Activated T-helper 17 cell treated with anti-CD3 and anti-CD28 coated beads, Interleukin-2, amount 50 U/mL, for 72 hours (primary cell): ENCODE measurements at regions not wholly inside any gene's neighbourhood (a gene's known extent, or its start where the extent isn't known, plus 50 kb on each side); places are given as distances from the start of the nearest gene placed in this dataset.

Experiments used
- ATAC-seq: fragments of 150-1000 bp; cut with Tn5 transposase; replicated peaks from 2 replicates; pipeline ENCODE4 v1.10.0; 2021; ENCODE audit warnings: mild to moderate bottlenecking, moderate library complexity
- H3K27ac Mint-ChIP-seq: one replicate; pipeline ENCODE4 v1.8.0; 2022; ENCODE audit warnings: mixed read lengths
- H3K27me3 Mint-ChIP-seq: one replicate; pipeline ENCODE4 v1.8.0; 2022; ENCODE audit warnings: mixed read lengths
- H3K36me3 Mint-ChIP-seq: one replicate; pipeline ENCODE4 v1.8.0; 2022; ENCODE audit warnings: low read depth, mild to moderate bottlenecking, mixed read lengths
- H3K4me1 Mint-ChIP-seq: one replicate; pipeline ENCODE4 v1.8.0; 2022; ENCODE audit warnings: mixed read lengths
- H3K4me3 Mint-ChIP-seq: one replicate; pipeline ENCODE4 v1.8.0; 2022; ENCODE audit warnings: mild to moderate bottlenecking, mixed read lengths
- H3K9me3 Mint-ChIP-seq: one replicate; pipeline ENCODE4 v1.8.0; 2022; ENCODE audit warnings: mixed read lengths

- Mint-ChIP-seq H3K27me3 (peaks cover 9% of the 10 kb centered on the region), H3K27ac (no peak overlapping the region), H3K4me1 (no peaks in the 10 kb centered on the region), H3K9me3 (no peaks in the 10 kb centered on the region), H3K4me3 (no peak overlapping the region), H3K36me3 (no peaks in the 10 kb centered on the region)
- no peak for ATAC-seq
These were observed 467.1 kb downstream of the LMO4 start for GRCh38 chr1:87795615-87796337.

GRCh38 chr1:87796471-87796901 lies 467.8 kb downstream of the LMO4 start:
- no peak for ATAC-seq
- Mint-ChIP-seq H3K27ac (no peak overlapping the region), H3K4me1 (no peaks in the 10 kb centered on the region), H3K36me3 (no peaks in the 10 kb centered on the region), H3K27me3 (peaks cover 12% of the 10 kb centered on the region), H3K9me3 (no peaks in the 10 kb centered on the region), H3K4me3 (no peak overlapping the region)

DNA sequence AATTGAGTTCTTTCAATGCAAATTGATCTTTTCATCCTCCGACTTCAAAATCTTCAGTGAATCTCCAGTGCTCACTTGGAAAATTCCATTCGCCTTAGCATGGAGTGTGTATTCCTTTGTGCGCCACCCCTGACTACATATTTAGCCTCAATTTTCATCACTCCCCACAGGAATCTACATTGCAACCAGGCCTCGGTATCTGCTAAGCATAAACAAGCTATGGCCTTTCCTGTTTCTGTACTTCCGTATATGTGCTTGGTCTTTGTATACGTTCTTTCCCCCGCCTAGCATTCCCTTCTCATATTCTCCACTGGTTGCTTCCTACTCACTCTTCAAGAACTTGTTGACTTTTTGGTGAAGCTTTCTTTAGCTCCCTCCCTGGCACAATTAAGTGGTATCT lies 470.8 kb downstream of the LMO4 start:
- Mint-ChIP-seq H3K4me3 (no peak overlapping the region), H3K4me1 (no peaks in the 10 kb centered on the region), H3K36me3 (no peaks in the 10 kb centered on the region), H3K9me3 (no peaks in the 10 kb centered on the region), H3K27ac (no peak overlapping the region), H3K27me3 (peaks cover 12% of the 10 kb centered on the region)
- no peak for ATAC-seq

- Mint-ChIP-seq H3K4me3 (no peak overlapping the region), H3K27me3 (peaks cover 12% of the 10 kb centered on the region), H3K27ac (no peak overlapping the region), H3K4me1 (no peaks in the 10 kb centered on the region), H3K36me3 (no peaks in the 10 kb centered on the region), H3K9me3 (no peaks in the 10 kb centered on the region)
- ATAC-seq = no peak
These were observed 471.3 kb downstream of the LMO4 start for GRCh38 chr1:87800006-87800405.

- no peak for ATAC-seq
- no peak overlapping the region for H3K27ac Mint-ChIP-seq
These were observed 474.7 kb downstream of the LMO4 start for GRCh38 chr1:87803375-87803774.

DNA sequence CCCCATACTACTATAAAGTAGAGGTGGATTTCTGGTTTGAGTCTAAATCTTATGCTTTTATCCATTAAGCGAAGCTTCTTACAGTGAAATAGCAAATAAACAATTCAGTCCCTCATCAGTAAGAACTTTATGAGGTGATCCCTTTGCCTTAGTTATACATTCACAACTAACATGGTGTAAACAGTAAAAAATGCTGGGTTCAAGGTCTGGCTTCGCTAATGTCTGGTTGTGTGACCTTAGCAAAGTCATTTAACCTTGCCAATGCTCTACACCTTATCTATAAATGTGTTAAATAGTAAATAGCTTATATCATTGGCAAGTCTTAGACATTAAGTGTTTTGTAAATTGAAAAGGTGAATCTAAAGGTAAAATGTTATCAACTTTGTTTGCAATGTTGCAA lies 475.4 kb downstream of the LMO4 start:
- Mint-ChIP-seq H3K4me1 (no peaks in the 10 kb centered on the region), H3K9me3 (no peaks in the 10 kb centered on the region), H3K27ac (no peak overlapping the region), H3K4me3 (no peak overlapping the region), H3K36me3 (no peaks in the 10 kb centered on the region), H3K27me3 (peaks cover 8% of the 10 kb centered on the region)
- ATAC-seq = no peak

More at GRCh38 chr1:87803375-87803774, 474.7 kb downstream of the LMO4 start:
- no peaks in the 10 kb centered on the region for H3K4me1 Mint-ChIP-seq
- peaks cover 8% of the 10 kb centered on the region for H3K27me3 Mint-ChIP-seq
- no peaks in the 10 kb centered on the region for H3K36me3 Mint-ChIP-seq
- H3K4me3 Mint-ChIP-seq = no peak overlapping the region
- H3K9me3 Mint-ChIP-seq = no peaks in the 10 kb centered on the region

- H3K4me1 Mint-ChIP-seq = no peaks in the 10 kb centered on the region
- H3K4me3 Mint-ChIP-seq = no peak overlapping the region
- H3K27ac Mint-ChIP-seq = no peak overlapping the region
- H3K36me3 Mint-ChIP-seq = no peaks in the 10 kb centered on the region
- no peaks in the 10 kb centered on the region for H3K9me3 Mint-ChIP-seq
- ATAC-seq = no peak
- H3K27me3 Mint-ChIP-seq = peaks cover 3% of the 10 kb centered on the region
These were observed 477.1 kb downstream of the LMO4 start for GRCh38 chr1:87805666-87806378.

DNA sequence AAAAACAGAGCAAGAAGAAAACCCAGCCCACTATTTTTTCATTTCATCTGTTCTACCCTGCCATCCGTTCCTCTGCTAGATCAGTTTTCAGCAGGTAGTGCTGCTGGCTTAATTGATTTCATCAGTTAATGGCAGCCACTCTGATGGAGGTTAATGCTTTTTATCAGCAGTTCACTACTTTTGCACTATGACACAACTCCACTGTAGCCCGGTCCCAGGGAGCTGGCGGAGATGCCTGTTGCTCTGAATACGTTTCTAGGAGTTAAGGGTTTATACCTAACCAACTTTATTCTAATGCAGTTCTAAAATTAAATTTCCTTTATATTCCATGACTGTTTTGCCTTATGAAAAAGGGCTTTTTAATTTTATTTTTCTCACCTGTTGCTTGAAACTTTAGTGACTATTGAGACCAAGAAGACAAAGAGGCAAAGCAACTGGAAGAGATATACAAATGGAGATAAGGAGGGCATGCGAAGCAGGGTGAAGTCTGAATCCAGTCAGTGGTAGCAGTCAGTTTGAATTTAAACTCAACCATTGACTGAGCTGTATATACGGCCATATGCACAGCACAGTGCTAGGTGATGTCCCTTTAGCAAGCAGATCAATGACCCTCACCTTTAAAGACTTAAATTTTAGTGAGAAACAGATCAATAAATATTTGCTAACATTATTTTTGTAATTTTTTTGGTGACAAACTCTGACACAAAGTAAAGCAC lies 477.9 kb downstream of the LMO4 start:
- H3K27ac Mint-ChIP-seq = no peak overlapping the region
- H3K9me3 Mint-ChIP-seq = no peaks in the 10 kb centered on the region
- no peak overlapping the region for H3K4me3 Mint-ChIP-seq
- H3K27me3 Mint-ChIP-seq = no peaks in the 10 kb centered on the region
- H3K4me1 Mint-ChIP-seq = no peaks in the 10 kb centered on the region
- H3K36me3 Mint-ChIP-seq = no peaks in the 10 kb centered on the region
- no peak for ATAC-seq

DNA sequence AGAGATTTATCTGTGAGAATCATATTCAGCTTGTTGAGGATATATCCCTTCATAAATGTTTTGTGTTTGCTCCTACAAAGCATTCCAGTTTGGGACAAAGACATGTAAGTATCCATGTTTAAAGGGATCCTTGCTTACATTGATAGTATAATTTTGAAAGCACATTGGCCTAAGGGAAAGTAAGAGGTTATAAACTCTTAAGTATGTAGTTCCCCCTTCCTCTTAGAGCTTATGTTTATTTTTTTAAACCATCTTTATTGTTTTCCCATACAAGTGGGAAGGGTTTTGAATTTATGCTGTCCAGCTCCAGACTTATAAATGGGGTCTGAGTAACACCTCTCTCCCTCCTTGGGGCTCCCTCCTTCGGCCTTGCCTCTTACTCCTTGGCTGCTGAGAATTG lies 481.5 kb downstream of the LMO4 start:
- H3K27ac Mint-ChIP-seq = no peak overlapping the region
- no peaks in the 10 kb centered on the region for H3K27me3 Mint-ChIP-seq
- no peaks in the 10 kb centered on the region for H3K9me3 Mint-ChIP-seq
- no peak overlapping the region for H3K4me3 Mint-ChIP-seq
- no peak for ATAC-seq
- no peaks in the 10 kb centered on the region for H3K4me1 Mint-ChIP-seq
- H3K36me3 Mint-ChIP-seq = no peaks in the 10 kb centered on the region

GRCh38 chr1:87812871-87813577 lies 484.3 kb downstream of the LMO4 start:
- Mint-ChIP-seq H3K27ac (no peak overlapping the region), H3K27me3 (no peaks in the 10 kb centered on the region), H3K36me3 (no peaks in the 10 kb centered on the region), H3K9me3 (no peaks in the 10 kb centered on the region), H3K4me3 (no peak overlapping the region), H3K4me1 (no peaks in the 10 kb centered on the region)
- no peak for ATAC-seq

DNA sequence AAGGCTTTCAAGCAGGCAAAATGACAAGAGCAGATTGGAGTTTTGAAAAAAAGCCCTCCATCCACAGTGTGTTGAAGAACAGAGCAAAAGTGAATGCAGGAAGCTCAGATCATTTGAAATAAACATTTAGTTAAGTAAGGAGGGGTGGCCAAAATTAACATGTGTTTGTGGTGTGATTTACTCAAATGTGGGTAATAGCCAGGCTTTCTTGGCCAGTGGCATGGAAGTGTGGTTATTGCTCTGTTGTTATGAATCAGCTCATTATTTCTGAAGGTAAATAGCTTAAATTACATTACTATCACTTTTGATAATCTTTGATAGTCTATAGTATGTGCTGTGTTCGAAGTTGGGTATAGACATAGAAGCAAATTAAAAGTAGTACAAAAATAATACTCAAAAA lies 485.9 kb downstream of the LMO4 start:
- H3K9me3 Mint-ChIP-seq = no peaks in the 10 kb centered on the region
- no peak for ATAC-seq
- H3K27ac Mint-ChIP-seq = no peak overlapping the region
- no peaks in the 10 kb centered on the region for H3K27me3 Mint-ChIP-seq
- H3K4me3 Mint-ChIP-seq = no peak overlapping the region
- no peaks in the 10 kb centered on the region for H3K4me1 Mint-ChIP-seq
- no peaks in the 10 kb centered on the region for H3K36me3 Mint-ChIP-seq

- Mint-ChIP-seq H3K36me3 (no peaks in the 10 kb centered on the region), H3K4me1 (no peaks in the 10 kb centered on the region), H3K27ac (no peak overlapping the region), H3K27me3 (peaks cover 5% of the 10 kb centered on the region), H3K4me3 (no peak overlapping the region), H3K9me3 (no peaks in the 10 kb centered on the region)
- ATAC-seq = no peak
These were observed 488.0 kb downstream of the LMO4 start for GRCh38 chr1:87816646-87817045.

GRCh38 chr1:87820668-87821334 lies 492.1 kb downstream of the LMO4 start:
- Mint-ChIP-seq H3K36me3 (no peaks in the 10 kb centered on the region), H3K4me3 (no peak overlapping the region), H3K4me1 (no peaks in the 10 kb centered on the region), H3K9me3 (no peaks in the 10 kb centered on the region), H3K27me3 (peaks cover 5% of the 10 kb centered on the region), H3K27ac (no peak overlapping the region)
- no peak for ATAC-seq

- no peak overlapping the region for H3K4me3 Mint-ChIP-seq
- no peak for ATAC-seq
- H3K27ac Mint-ChIP-seq = no peak overlapping the region
- no peaks in the 10 kb centered on the region for H3K36me3 Mint-ChIP-seq
- peaks cover 1% of the 10 kb centered on the region for H3K4me1 Mint-ChIP-seq
- peaks cover under 1% of the 10 kb centered on the region for H3K9me3 Mint-ChIP-seq
- peaks cover 7% of the 10 kb centered on the region for H3K27me3 Mint-ChIP-seq
These were observed 492.6 kb downstream of the LMO4 start for GRCh38 chr1:87821335-87821697.
